GM13977 (cell line): ENCODE measurements at regions not wholly inside any gene's neighbourhood (a gene's known extent, or its start where the extent isn't known, plus 50 kb on each side); places are given as distances from the start of the nearest gene placed in this dataset.

ENCODE experiments used
- DNase-seq: peaks from one replicate; pipeline ENCODE4 v3.0.0; 2012; ENCODE audit warnings: low spot score
- in situ Hi-C: fragments of 300-500 bp; cut with MboI; formaldehyde crosslinking; loops from one replicate; pipeline ENCODE4 v1.12.0; 2022; ENCODE audit warnings: low sequenced_read_pairs, low pct_unique_long_range_greater_than_20kb, mixed read lengths, inconsistent platforms; ENCODE audit not compliant: unreplicated experiment
- TF ChIP-seq, protein P1 (sequence below): IDR thresholded peaks from 2 replicates; pipeline ENCODE4 v1.5.1; 2012; ENCODE audit warnings: mild to moderate bottlenecking, control low read depth; ENCODE audit not compliant: insufficient read depth; ENCODE audit errors: extremely low read depth, missing control alignments

DNA sequence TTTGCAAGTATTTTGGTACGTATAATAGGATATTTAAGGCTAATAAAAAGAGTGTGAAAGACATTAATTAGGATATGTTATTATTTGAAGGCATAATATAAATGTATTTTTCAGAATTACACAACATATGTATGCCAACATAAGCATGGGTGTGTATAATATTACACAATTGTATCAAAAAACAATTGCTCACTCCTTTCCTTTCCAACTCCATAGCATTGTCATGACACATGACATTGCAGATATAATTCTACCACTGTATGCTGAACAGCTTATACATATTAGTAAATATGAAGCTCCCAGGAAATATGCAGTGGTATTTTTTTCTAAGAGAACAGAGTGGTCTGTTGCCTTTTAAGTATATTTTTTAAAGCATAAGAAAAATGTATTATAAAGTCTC, 593.1 kb downstream of the TMX3 start:
- TF ChIP-seq, protein P1, sequence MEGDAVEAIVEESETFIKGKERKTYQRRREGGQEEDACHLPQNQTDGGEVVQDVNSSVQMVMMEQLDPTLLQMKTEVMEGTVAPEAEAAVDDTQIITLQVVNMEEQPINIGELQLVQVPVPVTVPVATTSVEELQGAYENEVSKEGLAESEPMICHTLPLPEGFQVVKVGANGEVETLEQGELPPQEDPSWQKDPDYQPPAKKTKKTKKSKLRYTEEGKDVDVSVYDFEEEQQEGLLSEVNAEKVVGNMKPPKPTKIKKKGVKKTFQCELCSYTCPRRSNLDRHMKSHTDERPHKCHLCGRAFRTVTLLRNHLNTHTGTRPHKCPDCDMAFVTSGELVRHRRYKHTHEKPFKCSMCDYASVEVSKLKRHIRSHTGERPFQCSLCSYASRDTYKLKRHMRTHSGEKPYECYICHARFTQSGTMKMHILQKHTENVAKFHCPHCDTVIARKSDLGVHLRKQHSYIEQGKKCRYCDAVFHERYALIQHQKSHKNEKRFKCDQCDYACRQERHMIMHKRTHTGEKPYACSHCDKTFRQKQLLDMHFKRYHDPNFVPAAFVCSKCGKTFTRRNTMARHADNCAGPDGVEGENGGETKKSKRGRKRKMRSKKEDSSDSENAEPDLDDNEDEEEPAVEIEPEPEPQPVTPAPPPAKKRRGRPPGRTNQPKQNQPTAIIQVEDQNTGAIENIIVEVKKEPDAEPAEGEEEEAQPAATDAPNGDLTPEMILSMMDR: no peak
- DNase-seq: no peak
- in situ Hi-C loops: no loop called here

DNA sequence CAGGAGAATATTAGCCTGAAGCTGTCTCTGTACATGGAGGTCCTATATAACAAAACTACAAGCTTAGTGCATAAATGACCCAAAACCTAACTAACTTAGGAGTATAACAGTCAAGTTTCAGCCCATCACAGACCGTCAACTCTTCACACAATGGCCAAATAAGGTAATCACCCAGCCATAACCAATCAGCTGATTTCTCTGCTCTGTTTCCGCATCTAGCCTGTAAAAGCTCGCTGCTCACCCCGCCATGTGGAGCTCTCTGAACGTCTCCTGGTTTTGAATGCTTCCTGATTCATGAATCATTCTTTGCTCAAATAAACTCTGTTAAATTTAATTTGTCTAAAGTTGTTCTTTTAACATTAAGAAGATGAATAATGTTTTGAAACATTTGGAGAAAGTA, 593.6 kb downstream of the TMX3 start:
- in situ Hi-C loops: no loop called here
- TF ChIP-seq, protein P1: no peak
- no peak for DNase-seq

DNA sequence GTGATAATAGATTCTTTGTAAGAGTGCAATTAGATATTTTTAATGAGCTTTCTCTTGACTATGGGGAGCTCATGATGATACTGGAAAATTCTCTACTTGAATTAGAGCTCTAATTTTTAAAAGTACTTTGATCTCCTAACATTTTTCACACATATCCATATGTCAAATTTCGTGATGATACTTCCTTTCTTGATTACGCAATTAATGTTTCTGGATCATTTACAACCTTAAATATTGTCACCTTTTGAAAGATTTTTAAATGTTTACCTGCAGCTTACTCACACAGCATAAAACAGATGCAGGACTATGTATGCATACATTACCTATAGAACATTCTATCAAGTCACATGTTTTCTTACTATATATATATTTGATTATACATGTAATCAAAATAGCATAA, 598.5 kb upstream of the DSEL start:
- DNase-seq: no peak
- TF ChIP-seq, protein P1: no peak
- in situ Hi-C loops: no loop called here

DNA sequence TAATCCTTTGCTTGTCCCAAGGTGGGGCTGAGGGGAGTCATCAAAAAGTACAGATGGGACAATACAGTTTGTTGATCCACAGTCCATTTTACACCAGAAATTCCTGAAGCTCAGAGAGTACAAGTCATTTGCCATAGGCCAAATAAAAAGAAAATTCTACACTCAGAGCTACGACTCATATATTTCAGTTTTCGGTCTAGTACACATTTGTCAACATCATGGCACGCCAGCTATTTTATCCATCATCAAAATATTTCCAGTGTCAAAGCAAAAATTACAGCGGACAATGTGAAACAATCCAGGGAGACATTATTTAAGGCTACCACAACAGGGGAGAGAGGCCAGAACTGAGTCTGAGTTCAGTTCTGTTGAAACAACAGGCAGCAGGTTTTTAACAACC, 587.5 kb upstream of the DSEL start:
- TF ChIP-seq, protein P1: no peak
- no peak for DNase-seq
- in situ Hi-C loops: no loop called here

DNA sequence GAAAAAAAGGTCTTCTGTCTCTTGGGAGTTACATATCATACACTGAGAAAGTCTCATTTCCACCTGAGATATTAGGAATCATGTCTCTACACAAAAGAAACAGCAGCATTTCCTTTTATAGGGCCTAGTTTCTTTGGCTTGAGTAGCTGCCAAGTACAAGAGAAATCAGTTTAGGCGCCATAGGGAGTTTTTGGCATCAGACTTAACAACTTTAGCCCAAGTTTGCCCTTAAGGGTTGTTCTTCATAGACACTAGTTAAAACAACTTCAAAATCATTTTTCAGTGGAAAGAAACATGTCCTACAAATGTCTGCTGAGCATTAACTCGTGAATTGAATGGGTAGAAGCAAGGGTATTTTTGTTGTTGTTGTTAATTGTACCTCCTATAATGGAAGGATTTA, 587.0 kb upstream of the DSEL start:
- TF ChIP-seq, protein P1: no peak
- in situ Hi-C loops: no loop called here
- no peak for DNase-seq

DNA sequence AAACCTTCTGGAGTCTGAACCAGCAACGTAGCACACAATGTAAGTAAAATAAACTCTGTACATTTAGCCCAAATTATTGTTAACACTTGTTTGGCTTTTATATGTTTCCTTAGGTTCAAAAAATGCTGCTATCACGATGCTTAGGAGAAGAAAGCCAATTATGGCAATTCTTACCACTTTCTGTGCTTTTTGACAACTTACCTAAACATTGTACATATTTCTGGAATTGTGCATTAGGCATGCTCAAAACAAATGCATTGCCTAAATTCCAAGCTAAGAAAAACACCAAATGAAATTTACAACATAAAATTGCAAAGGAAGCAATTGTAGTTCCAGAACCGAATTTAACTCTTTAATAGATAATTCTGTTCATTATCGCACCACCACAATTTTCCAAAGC, 585.6 kb upstream of the DSEL start:
- DNase-seq: no peak
- TF ChIP-seq, protein P1: no peak
- in situ Hi-C loops: no loop called here

DNA sequence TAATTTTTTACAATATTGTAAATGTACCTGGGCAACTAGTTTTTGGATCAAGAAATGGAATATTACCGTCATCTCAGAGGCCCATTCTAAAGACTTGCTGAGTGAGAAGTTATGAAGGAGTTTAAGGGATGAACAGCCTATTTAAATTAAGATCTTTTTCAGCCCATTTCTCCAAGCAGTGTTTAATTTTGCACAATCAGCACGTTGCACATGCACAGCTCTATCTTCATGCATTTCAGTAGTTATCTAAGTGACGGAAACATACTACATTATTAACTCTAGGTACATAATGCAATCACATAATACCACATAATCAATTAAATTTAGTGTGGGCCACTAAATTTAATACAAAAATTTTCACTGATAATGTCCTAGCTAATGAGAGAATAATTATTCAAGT, 582.1 kb upstream of the DSEL start:
- TF ChIP-seq, protein P1: no peak
- no peak for DNase-seq
- in situ Hi-C loops: no loop called here
